Osteoblast (primary cell): ENCODE measurements at regions not wholly inside any gene's neighbourhood (a gene's known extent, or its start where the extent isn't known, plus 50 kb on each side); places are given as distances from the start of the nearest gene placed in this dataset.

Experiments
- DNase-seq: peaks from one replicate; pipeline ENCODE4 v3.0.0; 2011; ENCODE audit warnings: low spot score, mixed read lengths; ENCODE audit not compliant: insufficient read length; ENCODE audit errors: missing footprints
- H2AFZ ChIP-seq: 2 replicates; pipeline ENCODE4 v1.6.0; 2011; ENCODE audit warnings: mild to moderate bottlenecking, low read length
- H3K27ac ChIP-seq: 2 replicates; pipeline ENCODE4 v1.5.1; 2011; ENCODE audit warnings: mild to moderate bottlenecking, low read depth, low read length, moderate library complexity
- H3K27me3 ChIP-seq: 2 replicates; pipeline ENCODE4 v1.6.0; 2012; ENCODE audit warnings: mild to moderate bottlenecking, control low read depth, inconsistent platforms, low read length, moderate library complexity; ENCODE audit not compliant: insufficient read depth
- H3K36me3 ChIP-seq: 2 replicates; pipeline ENCODE4 v1.5.1; 2011; ENCODE audit warnings: mild to moderate bottlenecking, low read length, control low read depth, moderate library complexity; ENCODE audit not compliant: insufficient read depth
- H3K4me1 ChIP-seq: 2 replicates; pipeline ENCODE4 v1.5.1; 2011; ENCODE audit warnings: mild to moderate bottlenecking, low read length, control low read depth, moderate library complexity; ENCODE audit not compliant: insufficient read depth
- H3K4me2 ChIP-seq: 2 replicates; pipeline ENCODE4 v1.6.0; 2011; ENCODE audit warnings: mild to moderate bottlenecking, low read length; ENCODE audit not compliant: insufficient read depth
- H3K4me3 ChIP-seq: fragments of 200-600 bp; sonication (generic); 3 replicates; pipeline ENCODE4 v1.5.1; 2012; ENCODE audit warnings: mild to moderate bottlenecking, low read length, inconsistent platforms; ENCODE audit not compliant: insufficient read depth
- H3K79me2 ChIP-seq: 2 replicates; pipeline ENCODE4 v1.6.0; 2012; ENCODE audit warnings: mild to moderate bottlenecking, low read length, control low read depth, inconsistent platforms; ENCODE audit not compliant: insufficient read depth
- H3K9me3 ChIP-seq: 2 replicates; pipeline ENCODE4 v1.5.1; 2011; ENCODE audit warnings: low read depth, low read length, control low read depth
- H4K20me1 ChIP-seq: 2 replicates; pipeline ENCODE4 v1.6.0; 2012; ENCODE audit warnings: mild to moderate bottlenecking, low read length, control low read depth; ENCODE audit not compliant: insufficient read depth
- CTCF ChIP-seq: IDR thresholded peaks from 2 replicates; pipeline ENCODE4 v1.5.1; 2011; ENCODE audit warnings: mild to moderate bottlenecking, low read depth, low read length, moderate library complexity; ENCODE audit errors: extremely low read depth

DNA sequence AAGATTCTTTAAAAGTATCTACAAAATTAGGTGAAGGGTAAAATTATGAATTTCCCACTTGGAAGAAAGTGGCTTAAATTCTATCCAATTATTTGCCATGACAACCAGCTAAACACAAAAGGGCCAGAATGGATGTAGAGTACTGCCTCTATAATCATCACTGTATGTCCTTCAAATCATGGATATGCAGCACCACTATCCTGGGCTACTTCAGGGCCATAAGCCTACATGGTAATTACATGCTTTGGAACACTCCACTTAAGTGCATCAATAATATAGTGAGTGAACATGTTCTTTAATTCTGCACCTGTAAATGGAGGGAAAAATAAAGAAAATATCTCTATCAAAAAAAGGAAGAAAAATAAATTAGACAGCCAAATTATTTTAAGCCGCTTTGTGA lies 575.2 kb downstream of the ISL1 start:
- Histone ChIP-seq H3K27ac (no peak overlapping the region), H3K27me3 (no peaks in the 10 kb centered on the region), H4K20me1 (no peaks in the 10 kb centered on the region), H3K9me3 (no peaks in the 10 kb centered on the region), H3K4me2 (no peak overlapping the region), H3K36me3 (no peaks in the 10 kb centered on the region), H3K79me2 (no peaks in the 10 kb centered on the region), H2AFZ (no peak overlapping the region), H3K4me3 (no peak overlapping the region), H3K4me1 (no peaks in the 10 kb centered on the region)
- no peak for DNase-seq
- no peak for TF ChIP-seq CTCF

GRCh38 chr5:51960617-51961121 lies 577.4 kb downstream of the ISL1 start:
- no peak for TF ChIP-seq CTCF
- Histone ChIP-seq H3K27me3 (no peaks in the 10 kb centered on the region), H3K36me3 (no peaks in the 10 kb centered on the region), H2AFZ (no peak overlapping the region), H3K4me1 (no peaks in the 10 kb centered on the region), H3K4me2 (no peak overlapping the region), H3K4me3 (no peak overlapping the region), H3K27ac (no peak overlapping the region), H4K20me1 (no peaks in the 10 kb centered on the region), H3K9me3 (no peaks in the 10 kb centered on the region), H3K79me2 (no peaks in the 10 kb centered on the region)
- no peak for DNase-seq

DNA sequence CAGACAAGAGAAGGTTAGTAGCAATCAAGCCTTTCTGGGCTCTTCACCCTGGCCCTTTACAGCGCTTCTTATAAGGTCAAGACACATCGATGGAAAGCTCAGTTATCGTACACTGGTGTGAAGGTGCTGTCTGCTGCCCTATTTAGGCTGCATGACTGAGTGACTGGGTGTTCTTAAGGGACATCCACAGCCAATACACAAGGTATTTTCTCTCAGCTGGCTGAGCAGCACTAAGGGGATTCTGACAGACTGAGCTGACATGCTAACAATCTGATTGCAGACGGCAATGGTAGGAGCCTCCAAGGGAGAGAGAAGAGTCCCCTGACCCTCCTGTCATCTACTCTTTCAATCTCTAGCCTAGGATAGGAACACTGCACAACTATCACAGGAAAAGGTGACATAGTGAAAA lies 577.9 kb downstream of the ISL1 start:
- Histone ChIP-seq H3K4me2 (no peak overlapping the region), H3K79me2 (no peaks in the 10 kb centered on the region), H2AFZ (no peak overlapping the region), H3K27ac (no peak overlapping the region), H4K20me1 (no peaks in the 10 kb centered on the region), H3K27me3 (no peaks in the 10 kb centered on the region), H3K9me3 (no peaks in the 10 kb centered on the region), H3K4me1 (no peaks in the 10 kb centered on the region), H3K4me3 (no peak overlapping the region), H3K36me3 (no peaks in the 10 kb centered on the region)
- no peak for TF ChIP-seq CTCF
- no peak for DNase-seq

GRCh38 chr5:51968756-51969155 lies 585.5 kb downstream of the ISL1 start:
- TF ChIP-seq CTCF = no peak

More at GRCh38 chr5:51968756-51969155, 585.5 kb downstream of the ISL1 start:
- Histone ChIP-seq H2AFZ (no peak overlapping the region), H3K4me3 (no peak overlapping the region), H3K79me2 (no peaks in the 10 kb centered on the region), H3K9me3 (peaks cover 2% of the 10 kb centered on the region), H3K27me3 (no peaks in the 10 kb centered on the region), H3K4me2 (no peak overlapping the region), H3K4me1 (no peaks in the 10 kb centered on the region), H3K27ac (no peak overlapping the region), H3K36me3 (no peaks in the 10 kb centered on the region), H4K20me1 (no peaks in the 10 kb centered on the region)
- no peak for DNase-seq
